Heart right ventricle (tissue), 16 donors: ENCODE measurements at regions not wholly inside any gene's neighbourhood (a gene's known extent, or its start where the extent isn't known, plus 50 kb on each side); places are given as distances from the start of the nearest gene placed in this dataset.

Source experiments
- ATAC-seq, 8 donors: fragments of 200-7000 bp; cut with Tn5 transposase; one replicate each; pipeline ENCODE4 v1.9.1; 2020; ENCODE audit warnings: mild to moderate bottlenecking in 8 of 8, moderate library complexity in 8 of 8, moderate number of reproducible peaks in 1 of 8
- DNase-seq, 2 donors: peaks; one replicate each; pipeline ENCODE4 v3.0.0-alpha.2; 2020
- H3K27ac ChIP-seq, 10 donors: fragments of 200-600 bp; sonication (generic) in 2 of 10; one replicate each; pipeline versions ENCODE4 v1.5.0 to v1.8.0; 2020 to 2022; ENCODE audit warnings: mild to moderate bottlenecking in 3 of 10
- H3K27me3 ChIP-seq, 7 donors: fragments of 200-600 bp; one replicate each; pipeline ENCODE4 v1.8.0; 2021 to 2022; ENCODE audit warnings: mild to moderate bottlenecking in 2 of 7
- H3K36me3 ChIP-seq, 9 donors: fragments of 200-600 bp; sonication (generic) in 1 of 9; one replicate each; pipeline versions ENCODE4 v1.5.0 to v1.8.0; 2020 to 2022; ENCODE audit warnings: mild to moderate bottlenecking in 2 of 9
- H3K4me1 ChIP-seq, 9 donors: fragments of 200-600 bp; sonication (generic) in 1 of 9; one replicate each; pipeline versions ENCODE4 v1.5.0 to v1.8.0; 2020 to 2022; ENCODE audit warnings: mild to moderate bottlenecking in 4 of 9
- H3K4me3 ChIP-seq, 10 donors: fragments of 200-600 bp; sonication (generic) in 2 of 10; one replicate each; pipeline versions ENCODE4 v1.5.0 to v1.8.0; 2020 to 2022; ENCODE audit warnings: mild to moderate bottlenecking in 7 of 10, moderate library complexity in 2 of 10
- H3K9me3 ChIP-seq, 11 donors: fragments of 200-600 bp in 10 of 11; sonication (generic) in 2 of 11; one replicate each; pipeline versions ENCODE4 v1.5.0 to v1.8.0; 2013 to 2022; ENCODE audit warnings: mild to moderate bottlenecking in 2 of 11, control low read depth in 1 of 11, moderate library complexity in 1 of 11
- WGBS, 2 donors: extraction: QIAGEN DNeasy Blood & Tissue Kit; methylation state at CpG; one replicate each; pipeline ENCODE4 v1.1.7; 2013; ENCODE audit warnings: inconsistent platforms in 1 of 2; 5-methylcytosine and 5-hydroxymethylcytosine counted together
- intact Hi-C, 10 donors: fragments of 100-400 bp; cut with DNase I; formaldehyde crosslinking; loops; one replicate each; pipeline versions ENCODE4 v1.11.1 to v1.14.2; 2022
- TF ChIP-seq, protein P1 (sequence below), 9 donors: fragments of 200-600 bp; sonication (generic) in 2 of 9; IDR thresholded peaks; one replicate each; pipeline versions ENCODE4 v1.5.0 to v1.8.0; 2021 to 2022; ENCODE audit warnings: antibody characterized with exemption in 9 of 9, mild to moderate bottlenecking in 5 of 9, moderate library complexity in 1 of 9
- donor health status: Arrhythmogenic right ventricular cardiomyopathy.
- donor health status: ischemic (EF 13 %, LVEDD 7.1; RV severe dilation, severe dysfunction).
- donor health status: healthy with polysubstance abuse.
- donor health status: DM: no; HTN: yes; CAD: no.
- donor health status: DM: no; HTN: no; CAD: no.
- donor health status: ischemic (EF 25% LVEDD 6.9; RV normal size, moderate dysfunction).
- donor health status: ischemic (EF 25% LVEDD 5.7; RV mildly dilated, moderate dysfunction).
- donor health status: healthy.
- donor health status: DM: yes; HTN: yes; CAD: no.
- donor health status: Ischemic cardiomyopathy.
- donor health status: ischemic (EF 35%, LVEDD 5.7; RV mildly dilated, moderate dysfunction).
- donor health status: nonischemic (EF 11% LVEDD 7.7; RV severe dilation, severe dysfunction).
- donor health status: DM: yes; HTN: yes; CAD: no.
- donor health status: PGD.
- donor health status: ischemic (EF 29% LVEDD 5.4; RV normal size, mild dysfunction).
- donor health status: nonischemic (EF 23%, LVEDD 6.1; RV moderate dilation, normal function).

DNA sequence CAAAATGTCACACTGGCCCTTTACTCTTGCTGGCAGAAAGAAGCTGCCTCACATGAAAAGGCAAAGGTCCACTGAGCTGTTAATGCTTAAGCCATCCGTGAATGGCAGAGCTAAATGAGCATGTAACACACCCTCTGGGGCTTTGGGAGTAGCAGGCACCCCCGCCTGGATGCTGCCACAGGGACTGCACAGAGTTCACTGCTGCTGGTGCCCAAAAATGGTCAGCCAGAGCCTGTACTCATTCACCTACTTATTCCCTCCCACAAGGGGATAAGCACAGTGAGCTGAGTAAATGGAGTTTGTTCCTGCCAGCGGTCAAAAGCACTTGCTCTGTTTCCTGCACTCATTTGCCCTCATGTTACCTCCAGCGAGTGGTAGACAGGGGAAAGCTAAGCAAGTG is 374.0 kb upstream of the STEAP1 start:
- Histone ChIP-seq H3K4me3 (no peak overlapping the region), H3K4me1 (no peaks in the 10 kb centered on the region), H3K27me3 (no peaks in the 10 kb centered on the region), H3K36me3 (no peaks in the 10 kb centered on the region), H3K27ac (no peak overlapping the region), H3K9me3 (peaks cover 0 to 13% (median 0%) of the 10 kb centered on the region in 11 donors)
- DNase-seq = no peak
- no peak for ATAC-seq
- 74 to 77% methylated on average over 4 of the region's 4 CpGs for WGBS, 2 donors
- TF ChIP-seq, protein P1, sequence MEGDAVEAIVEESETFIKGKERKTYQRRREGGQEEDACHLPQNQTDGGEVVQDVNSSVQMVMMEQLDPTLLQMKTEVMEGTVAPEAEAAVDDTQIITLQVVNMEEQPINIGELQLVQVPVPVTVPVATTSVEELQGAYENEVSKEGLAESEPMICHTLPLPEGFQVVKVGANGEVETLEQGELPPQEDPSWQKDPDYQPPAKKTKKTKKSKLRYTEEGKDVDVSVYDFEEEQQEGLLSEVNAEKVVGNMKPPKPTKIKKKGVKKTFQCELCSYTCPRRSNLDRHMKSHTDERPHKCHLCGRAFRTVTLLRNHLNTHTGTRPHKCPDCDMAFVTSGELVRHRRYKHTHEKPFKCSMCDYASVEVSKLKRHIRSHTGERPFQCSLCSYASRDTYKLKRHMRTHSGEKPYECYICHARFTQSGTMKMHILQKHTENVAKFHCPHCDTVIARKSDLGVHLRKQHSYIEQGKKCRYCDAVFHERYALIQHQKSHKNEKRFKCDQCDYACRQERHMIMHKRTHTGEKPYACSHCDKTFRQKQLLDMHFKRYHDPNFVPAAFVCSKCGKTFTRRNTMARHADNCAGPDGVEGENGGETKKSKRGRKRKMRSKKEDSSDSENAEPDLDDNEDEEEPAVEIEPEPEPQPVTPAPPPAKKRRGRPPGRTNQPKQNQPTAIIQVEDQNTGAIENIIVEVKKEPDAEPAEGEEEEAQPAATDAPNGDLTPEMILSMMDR (IDR thresholded peaks at IDR 0.05) = no peak
- intact Hi-C loops = loop anchor here in 1 of 10 donors (10.0 kb wide), 1 partner anchor 1065 kb away; no protein-coding TSS in a partner anchor

DNA sequence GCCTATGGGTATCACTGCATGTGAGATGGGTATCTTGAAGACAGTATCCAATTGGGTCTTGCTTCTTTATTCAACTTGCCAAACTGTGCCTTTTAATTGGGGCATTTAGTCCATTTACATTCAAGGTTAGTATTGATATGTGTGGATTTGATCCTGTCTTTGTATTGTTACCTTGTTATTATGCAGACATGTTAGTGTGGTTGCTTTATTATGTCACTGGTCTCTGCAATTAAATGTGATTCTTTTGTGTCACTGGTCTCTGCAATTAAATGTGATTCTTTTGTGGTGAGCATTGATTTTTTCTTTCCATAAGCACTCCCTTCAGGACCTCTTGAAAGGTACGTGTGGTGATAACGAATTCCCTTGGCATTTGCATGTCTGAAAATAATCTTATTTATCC is 357.8 kb upstream of the STEAP1 start:
- ATAC-seq = no peak
- DNase-seq = no peak
- intact Hi-C loops = no loop called here
- TF ChIP-seq, protein P1 (IDR thresholded peaks at IDR 0.05) = no peak
- Histone ChIP-seq H3K36me3 (no peaks in the 10 kb centered on the region), H3K27ac (no peak overlapping the region), H3K27me3 (no peaks in the 10 kb centered on the region), H3K4me3 (no peak overlapping the region), H3K9me3 (peaks cover 0 to 8% (median 0%) of the 10 kb centered on the region in 11 donors), H3K4me1 (no peaks in the 10 kb centered on the region)
- 71 to 73% methylated on average over 2 of the region's 2 CpGs for WGBS, 2 donors

DNA sequence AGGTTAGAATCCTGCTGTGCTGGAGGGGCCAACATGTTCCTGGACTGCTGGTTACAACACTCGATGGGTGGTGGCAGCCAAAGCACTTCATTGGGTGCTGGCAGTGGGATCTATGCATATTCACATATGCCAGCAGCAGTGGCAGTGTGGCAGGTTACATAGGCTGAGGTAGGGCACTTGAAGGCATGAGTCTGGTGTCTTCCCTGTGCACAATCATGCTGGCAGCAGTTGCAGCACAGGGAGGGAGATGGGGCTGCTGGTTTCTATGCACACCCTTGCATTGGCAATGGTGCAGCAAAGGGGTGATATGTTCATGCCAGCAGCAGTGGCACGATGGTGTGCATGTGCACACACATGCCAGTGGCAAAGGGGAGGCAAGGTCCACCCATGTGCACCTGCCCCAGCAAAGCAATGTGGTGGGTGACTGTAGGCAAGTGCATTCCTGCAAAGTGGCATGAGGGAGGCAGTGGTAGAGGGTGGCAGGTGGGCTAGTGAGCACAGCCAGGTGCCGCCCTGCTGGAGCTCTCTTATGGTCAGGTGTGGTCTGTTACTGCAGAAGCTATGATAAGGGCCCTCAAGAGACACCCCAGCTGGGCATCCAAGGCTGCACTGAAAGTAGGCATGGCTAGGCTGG is 356.2 kb upstream of the STEAP1 start:
- DNase-seq (no peak), ATAC-seq (no peak)
- 63 to 81% methylated on average over 3 of the region's 3 CpGs for WGBS, 2 donors
- Histone ChIP-seq H3K27ac (no peak overlapping the region), H3K4me3 (no peak overlapping the region), H3K9me3 (peaks cover 0 to 14% (median 0%) of the 10 kb centered on the region in 11 donors), H3K27me3 (no peaks in the 10 kb centered on the region), H3K36me3 (no peaks in the 10 kb centered on the region), H3K4me1 (no peaks in the 10 kb centered on the region)
- intact Hi-C loops = no loop called here
- TF ChIP-seq, protein P1 (IDR thresholded peaks at IDR 0.05) = no peak

DNA sequence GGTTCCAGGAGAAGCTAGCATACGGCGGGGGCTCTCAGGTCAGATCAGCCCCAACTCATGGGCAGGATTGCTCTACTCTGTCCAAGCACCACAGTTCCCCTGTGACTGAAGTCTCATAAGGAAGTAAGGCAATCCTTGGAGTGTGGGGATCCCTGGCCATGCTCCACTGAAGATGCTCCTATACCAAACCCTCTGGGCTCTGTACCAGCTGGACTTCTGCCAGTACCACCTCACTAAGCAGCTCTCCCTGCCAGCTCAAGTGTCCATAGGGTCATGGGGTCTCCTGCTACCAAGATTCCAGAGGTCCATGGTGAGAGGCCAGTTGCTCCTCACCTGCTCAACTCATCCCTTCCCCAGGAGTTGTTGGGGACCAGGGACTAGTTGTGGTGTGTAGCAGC is 355.7 kb upstream of the STEAP1 start:
- ATAC-seq = no peak
- TF ChIP-seq, protein P1 (IDR thresholded peaks at IDR 0.05) = no peak
- no peaks in the 10 kb centered on the region for H3K36me3 ChIP-seq
- WGBS, 2 donors = 92 to 100% methylated on average over 2 of the region's 2 CpGs
- H3K4me3 ChIP-seq = no peak overlapping the region
- no peaks in the 10 kb centered on the region for H3K4me1 ChIP-seq
- intact Hi-C loops = no loop called here
- DNase-seq = no peak
- H3K27ac ChIP-seq = no peak overlapping the region
- peaks cover 0 to 19% (median 0%) of the 10 kb centered on the region in 11 donors for H3K9me3 ChIP-seq
- H3K27me3 ChIP-seq = no peaks in the 10 kb centered on the region
